ENCODE measurements at regions not wholly inside any gene's neighbourhood (a gene's known extent, or its start where the extent isn't known, plus 50 kb on each side); places are given as distances from the start of the nearest gene placed in this dataset.

- Histone ChIP-seq H3K27ac (no peak overlapping the region), H3K4me3 (ENCODE audit: low read depth, low read length) (no peak overlapping the region), H3K27me3 (ENCODE audit: insufficient read depth, low read depth, severe bottlenecking) (no peaks in the 10 kb centered on the region), H3K9me3 (ENCODE audit: severe bottlenecking) (no peaks in the 10 kb centered on the region), H3K36me3 (no peaks in the 10 kb centered on the region)
- TF ChIP-seq CTCF (IDR thresholded peaks at IDR 0.05; ENCODE audit: low read depth, low read length): no peak
- DNase-seq: no peak
These were observed 667.4 kb downstream of the ROBO2 start for GRCh38 chr3:77707281-77707680.

GRCh38 chr3:77709155-77709554 is 669.3 kb downstream of the ROBO2 start:
- Histone ChIP-seq H3K4me3 (ENCODE audit: low read depth, low read length) (no peak overlapping the region), H3K36me3 (no peaks in the 10 kb centered on the region), H3K27ac (no peak overlapping the region), H3K27me3 (ENCODE audit: insufficient read depth, low read depth, severe bottlenecking) (no peaks in the 10 kb centered on the region), H3K9me3 (ENCODE audit: severe bottlenecking) (no peaks in the 10 kb centered on the region)
- no peak for DNase-seq
- TF ChIP-seq CTCF (IDR thresholded peaks at IDR 0.05; ENCODE audit: low read depth, low read length): no peak

- no peaks in the 10 kb centered on the region for H3K36me3 ChIP-seq
- H3K27ac ChIP-seq: no peak overlapping the region
- no peak for TF ChIP-seq CTCF (IDR thresholded peaks at IDR 0.05; ENCODE audit: low read depth, low read length)
- H3K27me3 ChIP-seq (ENCODE audit: insufficient read depth, low read depth, severe bottlenecking): no peaks in the 10 kb centered on the region
- DNase-seq: no peak
- H3K9me3 ChIP-seq (ENCODE audit: severe bottlenecking): no peaks in the 10 kb centered on the region
- H3K4me3 ChIP-seq (ENCODE audit: low read depth, low read length): no peak overlapping the region
These were observed 678.4 kb downstream of the ROBO2 start for GRCh38 chr3:77718311-77718710.

- Histone ChIP-seq H3K27ac (no peak overlapping the region), H3K4me3 (ENCODE audit: low read depth, low read length) (no peak overlapping the region), H3K36me3 (no peaks in the 10 kb centered on the region), H3K9me3 (ENCODE audit: severe bottlenecking) (no peaks in the 10 kb centered on the region), H3K27me3 (ENCODE audit: insufficient read depth, low read depth, severe bottlenecking) (no peaks in the 10 kb centered on the region)
- no peak for TF ChIP-seq CTCF (IDR thresholded peaks at IDR 0.05; ENCODE audit: low read depth, low read length)
- no peak for DNase-seq
These were observed 680.6 kb downstream of the ROBO2 start for GRCh38 chr3:77720460-77720971.

- no peak overlapping the region for H3K27ac ChIP-seq
- no peaks in the 10 kb centered on the region for H3K9me3 ChIP-seq (ENCODE audit: severe bottlenecking)
- TF ChIP-seq CTCF (IDR thresholded peaks at IDR 0.05; ENCODE audit: low read depth, low read length): no peak
- DNase-seq: no peak
- H3K4me3 ChIP-seq (ENCODE audit: low read depth, low read length): no peak overlapping the region
- H3K36me3 ChIP-seq: no peaks in the 10 kb centered on the region
- no peaks in the 10 kb centered on the region for H3K27me3 ChIP-seq (ENCODE audit: insufficient read depth, low read depth, severe bottlenecking)
These were observed 686.6 kb downstream of the ROBO2 start for GRCh38 chr3:77726517-77726916.

GRCh38 chr3:77746048-77746447 is 706.1 kb downstream of the ROBO2 start:
- Histone ChIP-seq H3K4me3 (ENCODE audit: low read depth, low read length) (no peak overlapping the region), H3K36me3 (no peaks in the 10 kb centered on the region), H3K27me3 (ENCODE audit: insufficient read depth, low read depth, severe bottlenecking) (no peaks in the 10 kb centered on the region), H3K27ac (no peak overlapping the region), H3K9me3 (ENCODE audit: severe bottlenecking) (no peaks in the 10 kb centered on the region)
- no peak for DNase-seq
- no peak for TF ChIP-seq CTCF (IDR thresholded peaks at IDR 0.05; ENCODE audit: low read depth, low read length)
